GM12875 (cell line): ENCODE measurements at regions not wholly inside any gene's neighbourhood (a gene's known extent, or its start where the extent isn't known, plus 50 kb on each side); places are given as distances from the start of the nearest gene placed in this dataset.

Experiments used
- H3K4me3 ChIP-seq: one replicate; pipeline ENCODE4 v1.5.1; 2011; ENCODE audit warnings: low read depth, low read length, control low read depth
- CTCF ChIP-seq: IDR thresholded peaks from 2 replicates; pipeline ENCODE4 v1.5.1; 2011; ENCODE audit warnings: low read depth, mild to moderate bottlenecking, control low read depth, inconsistent platforms, low read length, moderate library complexity, borderline replicate concordance; ENCODE audit not compliant: insufficient read depth

GRCh38 chr21:15149600-15150224, 84.9 kb upstream of the NRIP1 start:
- H3K4me3 ChIP-seq: no peak overlapping the region
- TF ChIP-seq CTCF: no peak

DNA sequence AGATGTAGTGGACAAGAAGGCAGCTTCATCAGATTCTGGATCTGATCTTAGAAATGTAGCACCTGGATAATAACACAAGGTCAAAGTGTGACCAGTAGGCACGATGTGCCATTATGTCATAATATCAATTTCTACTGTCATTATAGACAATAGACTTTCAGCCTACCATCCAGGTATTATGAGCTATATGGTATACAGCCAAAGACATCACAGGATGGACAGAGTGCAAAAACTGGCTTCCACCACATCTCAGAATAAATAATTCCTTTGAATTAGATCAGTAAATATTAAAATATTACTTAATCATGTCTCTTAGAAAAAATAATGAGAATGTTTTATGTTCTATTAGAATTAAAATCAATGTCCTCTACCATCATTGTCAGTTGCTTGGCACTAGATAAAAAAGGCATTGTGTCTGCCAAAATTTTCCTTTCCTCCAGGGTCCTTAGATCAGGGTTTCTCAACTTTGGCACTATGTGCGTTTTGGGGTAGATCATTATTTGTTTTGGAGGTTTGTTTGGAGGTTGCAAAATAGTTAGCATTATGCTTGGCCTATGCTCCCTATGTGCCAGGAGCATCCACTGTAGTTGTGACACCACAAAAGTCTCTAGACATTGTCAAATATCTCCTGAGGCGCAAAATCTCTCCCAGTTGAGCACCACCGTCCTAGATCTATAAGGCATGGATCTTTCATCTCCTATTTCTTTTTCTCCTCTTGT, 86.7 kb upstream of the NRIP1 start:
- H3K4me3 ChIP-seq: no peak overlapping the region
- TF ChIP-seq CTCF: no peak

DNA sequence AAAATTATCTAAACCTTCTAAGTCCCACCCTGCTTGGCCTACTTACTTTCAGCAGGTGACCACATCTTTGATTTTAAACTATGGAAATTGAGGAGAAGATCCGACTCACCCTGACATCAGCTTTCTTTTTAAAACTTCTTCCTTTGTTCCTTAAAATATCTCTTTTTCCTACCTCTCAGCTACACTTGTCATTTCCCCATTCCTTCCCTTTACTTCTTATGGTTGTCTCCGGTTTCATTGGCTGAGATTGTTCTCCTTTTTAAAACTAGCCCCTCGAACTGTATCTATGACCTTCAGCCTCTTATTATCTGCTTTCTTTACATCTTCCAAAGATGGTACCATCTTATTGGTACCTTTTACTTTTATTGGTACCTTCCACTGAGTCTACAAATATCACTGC, 87.8 kb upstream of the NRIP1 start:
- no peak overlapping the region for H3K4me3 ChIP-seq
- no peak for TF ChIP-seq CTCF

- H3K4me3 ChIP-seq: no peak overlapping the region
- TF ChIP-seq CTCF: no peak
Measured at GRCh38 chr21:15159382-15160020, 94.7 kb upstream of the NRIP1 start.

DNA sequence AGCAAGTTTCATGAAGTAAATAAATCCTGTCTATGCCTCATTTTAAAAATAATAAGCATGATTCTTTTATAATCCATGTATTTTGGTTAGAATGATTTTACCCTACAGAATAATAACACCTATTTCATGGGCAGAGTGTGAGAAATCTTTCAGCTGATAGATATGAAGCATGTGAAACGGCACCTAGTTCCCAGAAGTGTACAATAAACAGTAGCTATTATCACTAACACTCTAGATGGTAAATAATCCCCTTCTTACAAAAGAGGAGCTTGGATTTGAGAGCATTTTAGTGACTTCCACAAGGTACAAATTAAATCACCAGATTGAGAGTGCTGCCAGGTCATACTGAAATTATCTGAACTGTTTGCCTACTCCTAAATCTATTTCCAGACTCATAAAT, 95.3 kb upstream of the NRIP1 start:
- TF ChIP-seq CTCF: no peak

GRCh38 chr21:15162921-15163320, 98.1 kb upstream of the NRIP1 start:
- H3K4me3 ChIP-seq: no peak overlapping the region

More for the DNA sequence above, 95.3 kb upstream of the NRIP1 start:
- no peak overlapping the region for H3K4me3 ChIP-seq

More at GRCh38 chr21:15162921-15163320, 98.1 kb upstream of the NRIP1 start:
- no peak for TF ChIP-seq CTCF
